GM18867 (cell line): ENCODE measurements at regions not wholly inside any gene's neighbourhood (a gene's known extent, or its start where the extent isn't known, plus 50 kb on each side); places are given as distances from the start of the nearest gene placed in this dataset.

Experiments
- ATAC-seq: cut with Tn5 transposase; IDR thresholded peaks from one replicate; pipeline ENCODE4 v1.9.1; 2021; ENCODE audit warnings: mild to moderate bottlenecking, moderate library complexity; ENCODE audit not compliant: unreplicated experiment

- ATAC-seq = no peak
Measured at GRCh38 chr13:34401696-34402095, 540.4 kb upstream of the NBEA start.

- ATAC-seq = no peak
Measured at GRCh38 chr13:34405410-34406181, 536.5 kb upstream of the NBEA start.

GRCh38 chr13:34408640-34409039, 533.4 kb upstream of the NBEA start:
- no peak for ATAC-seq

- no peak for ATAC-seq
Measured at GRCh38 chr13:34409496-34410182, 532.4 kb upstream of the NBEA start.

DNA sequence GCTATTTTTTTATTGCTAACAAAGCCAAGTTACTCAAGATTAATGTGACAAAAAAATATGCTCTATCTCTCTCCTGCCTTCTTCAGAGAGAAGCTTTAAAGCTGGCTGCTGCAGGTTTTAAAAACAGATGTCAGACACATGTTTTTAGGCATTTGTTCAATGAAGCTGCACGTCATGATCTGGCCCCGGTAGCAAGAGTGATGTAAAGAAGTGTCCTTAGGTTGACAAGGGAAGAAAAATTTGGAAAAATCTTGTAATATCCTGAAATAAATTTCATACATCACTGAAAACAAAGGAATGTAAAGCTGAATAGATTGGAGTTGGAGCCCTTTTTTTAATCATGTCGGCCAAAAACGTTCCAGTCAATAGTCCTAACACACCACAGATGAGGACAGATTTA, 531.4 kb upstream of the NBEA start:
- no peak for ATAC-seq

DNA sequence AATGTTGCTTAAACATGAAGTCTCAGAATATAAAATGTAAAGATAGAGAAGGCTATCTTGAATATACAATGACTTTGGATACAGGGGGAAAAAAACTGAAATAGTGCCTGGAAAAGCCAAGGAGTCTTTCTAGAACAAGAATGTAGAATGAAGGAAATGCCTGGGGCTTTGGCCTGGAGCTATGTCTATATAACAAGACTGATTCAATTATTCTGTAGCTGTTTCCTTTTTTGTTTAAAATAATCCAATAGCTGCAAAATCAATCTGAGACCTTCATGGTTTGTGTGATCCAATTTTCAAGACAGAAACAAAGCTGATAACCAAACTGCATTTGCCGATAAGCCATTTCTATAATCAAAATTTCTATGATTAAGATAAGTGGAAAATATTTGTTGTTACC, 530.9 kb upstream of the NBEA start:
- no peak for ATAC-seq

- no peak for ATAC-seq
Measured at GRCh38 chr13:34411894-34412293, 530.2 kb upstream of the NBEA start.

DNA sequence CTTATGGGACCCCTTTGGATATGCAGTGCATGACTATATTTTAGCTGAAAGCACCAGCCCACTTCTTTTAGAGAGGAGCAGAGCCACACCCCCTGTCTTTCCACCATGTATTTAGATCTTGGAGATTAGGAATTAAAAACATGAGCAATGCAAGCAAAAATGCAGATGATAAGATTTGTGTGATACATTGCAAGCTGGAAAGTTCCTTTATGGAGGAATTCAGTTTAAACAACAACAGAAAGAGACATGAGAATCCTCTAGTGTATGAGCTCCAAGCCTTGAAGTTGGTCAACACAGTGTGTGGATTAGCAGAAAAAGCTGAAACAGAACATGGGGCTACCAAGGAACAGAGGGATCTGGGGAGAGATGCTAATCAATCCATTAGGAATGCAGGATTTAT, 529.8 kb upstream of the NBEA start:
- ATAC-seq = no peak

GRCh38 chr13:34412817-34413375, 529.2 kb upstream of the NBEA start:
- ATAC-seq = no peak

GRCh38 chr13:34413538-34414210, 528.4 kb upstream of the NBEA start:
- no peak for ATAC-seq

DNA sequence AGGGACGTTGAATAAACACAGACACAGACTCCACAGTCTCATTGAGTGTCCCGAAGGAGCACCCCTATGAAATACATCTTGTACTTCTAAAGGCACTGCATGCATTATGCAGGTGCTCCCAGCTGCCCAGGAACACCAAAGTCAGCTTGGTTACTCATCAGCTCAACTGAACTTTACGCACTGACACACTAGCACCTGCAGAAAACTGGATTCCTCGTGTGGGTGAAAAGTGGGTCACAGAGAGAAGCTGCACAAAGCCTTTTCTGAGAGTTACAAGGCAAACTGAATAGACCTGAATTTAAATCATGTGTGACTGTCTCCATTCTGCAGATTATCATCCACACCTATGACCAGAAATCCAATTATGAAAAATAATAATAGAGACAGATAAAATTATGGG, 527.5 kb upstream of the NBEA start:
- no peak for ATAC-seq

GRCh38 chr13:34416971-34417380, 525.1 kb upstream of the NBEA start:
- ATAC-seq = no peak

GRCh38 chr13:34417896-34418295, 524.2 kb upstream of the NBEA start:
- no peak for ATAC-seq

DNA sequence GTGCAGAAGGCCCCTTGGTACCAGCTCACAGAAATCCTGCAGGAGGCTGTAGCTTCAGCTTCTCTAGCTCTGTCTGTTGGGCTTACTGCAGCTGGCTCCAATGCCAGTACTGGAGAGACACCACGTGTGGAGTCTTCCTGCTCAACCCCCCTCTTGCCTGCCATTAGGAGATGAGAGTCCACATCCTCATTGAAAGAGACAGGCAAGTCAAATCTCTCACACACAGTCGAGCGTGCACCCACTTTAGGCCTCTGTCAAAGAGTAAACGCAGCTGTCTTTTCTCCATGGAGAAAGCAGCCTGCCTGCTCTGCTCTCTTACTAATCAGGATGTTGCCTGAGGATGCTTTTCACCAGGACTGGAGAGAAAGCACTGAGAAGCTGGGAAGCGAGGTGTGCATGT, 523.0 kb upstream of the NBEA start:
- no peak for ATAC-seq

DNA sequence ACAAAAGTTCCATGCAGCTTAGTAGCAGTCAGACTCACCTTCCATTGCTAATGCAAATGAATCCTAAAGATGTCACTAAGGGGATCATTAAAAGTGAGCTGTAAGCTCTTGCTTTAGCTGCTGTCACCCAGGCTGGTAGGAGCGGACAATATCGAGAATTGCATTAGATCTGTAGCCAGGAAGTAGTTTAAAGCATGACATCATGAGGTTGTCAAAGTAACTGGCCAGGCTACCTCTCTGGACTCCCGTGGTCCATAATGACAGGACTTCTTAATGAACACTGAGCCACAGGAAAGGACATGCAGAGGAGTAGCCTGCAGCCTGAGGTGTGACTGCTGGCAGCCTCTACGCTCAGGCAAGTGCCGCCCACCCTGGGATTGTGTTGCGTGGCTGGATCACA, 522.3 kb upstream of the NBEA start:
- ATAC-seq = no peak

DNA sequence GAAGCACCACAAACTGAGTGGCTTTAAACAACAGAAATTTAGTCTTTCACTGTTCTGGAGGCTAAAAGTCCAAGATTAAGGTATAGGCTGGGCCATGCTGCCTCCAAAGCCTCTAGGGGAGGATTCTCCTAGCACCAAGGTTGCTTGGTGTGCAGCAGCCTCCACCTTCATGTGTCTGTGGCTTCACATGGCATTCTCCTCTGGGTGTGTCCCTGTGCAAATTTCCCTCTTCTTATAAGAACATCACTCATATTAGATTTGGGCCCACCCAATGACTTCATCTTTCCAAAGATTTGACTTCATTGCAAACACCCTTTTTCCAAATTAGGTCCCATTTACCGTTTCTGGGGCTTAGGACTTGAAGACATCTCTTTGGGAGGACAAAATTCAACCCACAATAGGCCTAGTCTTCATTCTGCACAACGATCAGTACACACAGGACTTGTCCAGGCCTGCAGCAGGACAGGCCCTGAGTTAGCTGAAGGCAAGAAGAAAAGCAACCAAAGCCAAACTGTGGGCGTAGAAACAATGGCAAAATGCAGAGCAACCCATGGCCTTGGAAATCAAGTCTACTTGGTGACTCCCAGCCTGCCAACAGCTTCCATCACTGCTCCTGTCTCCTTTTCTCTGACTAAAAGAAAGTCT, 521.2 kb upstream of the NBEA start:
- ATAC-seq = no peak

GRCh38 chr13:34421347-34421719, 520.7 kb upstream of the NBEA start:
- ATAC-seq = no peak

DNA sequence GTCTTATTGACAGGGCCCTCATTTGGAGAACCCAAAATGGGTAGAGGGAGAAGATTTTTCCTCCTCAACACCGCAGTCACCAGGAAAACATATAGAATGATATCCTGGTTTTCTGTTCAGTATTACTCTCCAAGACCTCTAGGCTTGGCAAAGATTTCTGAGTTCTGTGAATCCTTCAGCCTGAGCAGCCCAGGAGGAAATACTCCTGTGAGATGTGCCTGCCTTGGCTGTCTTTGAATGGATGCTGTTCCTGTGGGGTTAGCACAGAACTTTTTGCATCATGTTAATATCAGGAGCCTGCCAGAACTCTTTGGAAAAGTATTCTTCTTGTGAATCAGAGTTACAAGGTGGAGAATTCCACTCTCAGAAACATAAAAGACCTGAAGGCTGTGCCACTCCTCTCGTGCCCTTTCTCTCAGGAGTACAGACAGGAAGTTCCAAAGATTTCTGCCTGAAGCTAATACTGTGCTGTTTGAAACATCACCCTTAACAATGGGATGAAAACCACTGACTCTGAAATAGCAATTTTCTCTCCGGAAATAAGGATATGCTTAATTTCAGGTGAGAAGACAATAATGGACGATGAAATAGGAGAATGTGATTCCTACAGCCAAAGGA, 520.1 kb upstream of the NBEA start:
- no peak for ATAC-seq

DNA sequence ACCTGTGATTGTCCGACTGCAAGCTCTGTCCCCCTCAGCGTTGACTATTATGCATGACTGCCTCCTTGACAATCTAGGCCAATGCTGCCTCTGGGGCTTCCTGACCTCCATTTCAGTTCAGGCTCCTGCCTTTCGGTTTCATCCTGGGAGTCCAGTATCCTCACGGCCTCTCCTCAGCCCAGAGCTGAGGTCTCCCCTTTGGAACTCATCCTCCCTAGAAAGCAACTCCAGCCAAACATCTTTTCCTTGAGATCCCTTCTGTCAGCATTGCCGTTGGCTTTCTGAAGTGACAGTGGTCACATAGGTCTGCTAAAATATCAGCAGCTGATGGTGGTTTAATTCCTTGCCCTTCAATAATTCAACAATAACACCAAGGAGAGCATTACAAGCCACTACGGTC, 519.1 kb upstream of the NBEA start:
- no peak for ATAC-seq

GRCh38 chr13:34425327-34425949, 516.6 kb upstream of the NBEA start:
- ATAC-seq = no peak
